HEK293 (cell line): ENCODE measurements at regions not wholly inside any gene's neighbourhood (a gene's known extent, or its start where the extent isn't known, plus 50 kb on each side); places are given as distances from the start of the nearest gene placed in this dataset.

ENCODE experiments used
- CTCF ChIA-PET: fragments of 350-600 bp; formaldehyde crosslinking; extraction: SDS; loops from one replicate; lab custom pipeline; 2021; ENCODE audit warnings: antibody characterized with exemption; lab: Yijun Ruan, JAX
- POLR2A ChIA-PET: fragments of 300-600 bp; formaldehyde crosslinking; extraction: SDS; loops from one replicate; lab custom pipeline; 2020; ENCODE audit warnings: antibody characterized with exemption, inconsistent platforms; lab: Yijun Ruan, JAX
- H3K27ac ChIP-seq: fragments of 200-500 bp; sonication (Bioruptor generic); 2 replicates; pipeline ENCODE4 v1.5.1; 2014; ENCODE audit warnings: low read depth, low read length, control low read depth, inconsistent platforms; ENCODE audit errors: extremely low read depth
- H3K36me3 ChIP-seq, 2 experiments: fragments of 200-500 bp in 1 of 2; sonication (Bioruptor generic) in 1 of 2; 1 replicate in 1 of 2; 2 replicates in 1 of 2; pipeline ENCODE4 v1.5.1; 2014 to 2017; ENCODE audit warnings: inconsistent platforms in 2 of 2, low read length in 2 of 2; ENCODE audit not compliant: control insufficient read depth in 2 of 2, insufficient read depth in 1 of 2
- H3K4me1 ChIP-seq: fragments of 200-500 bp; sonication (Bioruptor generic); 2 replicates; pipeline ENCODE4 v1.5.1; 2014; ENCODE audit warnings: mild to moderate bottlenecking, low read length, inconsistent platforms; ENCODE audit not compliant: control insufficient read depth, insufficient read depth
- H3K4me3 ChIP-seq: 2 replicates; pipeline ENCODE4 v1.5.1; 2011; ENCODE audit warnings: low read depth, mild to moderate bottlenecking, control low read depth, low read length, moderate library complexity
- H3K9me3 ChIP-seq: fragments of 200-500 bp; sonication (Bioruptor generic); 2 replicates; pipeline ENCODE4 v1.5.1; 2014; ENCODE audit warnings: low read depth, low read length, inconsistent platforms; ENCODE audit not compliant: control insufficient read depth, insufficient read depth
- BCL6B ChIP-seq: fragments of 450-650 bp; formaldehyde crosslinking; IDR thresholded peaks from 2 replicates; pipeline ENCODE4 v1.5.1; 2017; ENCODE audit warnings: missing biosample characterization, missing genetic modification characterization
- GLIS2 ChIP-seq: fragments of 450-650 bp; formaldehyde crosslinking; IDR thresholded peaks from 2 replicates; pipeline ENCODE4 v1.5.1; 2016; ENCODE audit warnings: missing biosample characterization, missing genetic modification characterization
- IKZF3 ChIP-seq: fragments of 450-650 bp; IDR thresholded peaks from 2 replicates; pipeline ENCODE4 v1.5.0; 2018; ENCODE audit warnings: missing biosample characterization, mild to moderate bottlenecking, missing genetic modification characterization, moderate library complexity
- KLF10 ChIP-seq: fragments of 450-650 bp; IDR thresholded peaks from 2 replicates; pipeline ENCODE4 v1.5.1; 2018; ENCODE audit warnings: missing biosample characterization, mild to moderate bottlenecking, missing genetic modification characterization
- KLF7 ChIP-seq: fragments of 450-650 bp; formaldehyde crosslinking; IDR thresholded peaks from 2 replicates; pipeline ENCODE4 v1.5.1; 2016; ENCODE audit warnings: missing biosample characterization, missing genetic modification characterization, borderline replicate concordance
- PRDM1 ChIP-seq: fragments of 450-650 bp; formaldehyde crosslinking; IDR thresholded peaks from 2 replicates; pipeline ENCODE4; 2016; ENCODE audit warnings: missing biosample characterization, missing genetic modification characterization
- SALL2 ChIP-seq: fragments of 450-650 bp; formaldehyde crosslinking; IDR thresholded peaks from 2 replicates; pipeline ENCODE4 v1.5.0; 2017; ENCODE audit warnings: missing biosample characterization, mild to moderate bottlenecking, missing genetic modification characterization, borderline replicate concordance
- SCRT2 ChIP-seq: fragments of 450-650 bp; formaldehyde crosslinking; IDR thresholded peaks from 2 replicates; pipeline ENCODE4 v1.5.1; 2016; ENCODE audit warnings: missing biosample characterization, missing genetic modification characterization
- SETDB1 ChIP-seq: IDR thresholded peaks from one replicate; pipeline ENCODE4 v1.6.1; 2017; ENCODE audit warnings: mild to moderate bottlenecking, low read length, moderate library complexity, mixed read lengths; ENCODE audit not compliant: insufficient read length
- ZBTB48 ChIP-seq: fragments of 450-650 bp; formaldehyde crosslinking; IDR thresholded peaks from 2 replicates; pipeline ENCODE4 v1.5.1; 2016; ENCODE audit warnings: missing biosample characterization, missing genetic modification characterization
- ZBTB6 ChIP-seq: fragments of 450-650 bp; formaldehyde crosslinking; IDR thresholded peaks from 2 replicates; pipeline ENCODE4 v1.5.1; 2017; ENCODE audit warnings: missing biosample characterization, missing genetic modification characterization
- ZFP3 ChIP-seq: fragments of 450-650 bp; formaldehyde crosslinking; IDR thresholded peaks from 2 replicates; pipeline ENCODE4 v1.5.1; 2016; ENCODE audit warnings: low read depth, missing biosample characterization, missing genetic modification characterization
- ZNF133 ChIP-seq: fragments of 450-650 bp; formaldehyde crosslinking; IDR thresholded peaks from 2 replicates; pipeline ENCODE4 v1.5.1; 2016; ENCODE audit warnings: missing biosample characterization, missing genetic modification characterization
- ZNF169 ChIP-seq: fragments of 450-650 bp; formaldehyde crosslinking; IDR thresholded peaks from 2 replicates; pipeline ENCODE4 v1.5.1; 2016; ENCODE audit warnings: missing biosample characterization, missing genetic modification characterization
- ZNF211 ChIP-seq: fragments of 450-650 bp; formaldehyde crosslinking; IDR thresholded peaks from 2 replicates; pipeline ENCODE4 v1.5.1; 2016; ENCODE audit warnings: low read depth, missing biosample characterization, missing genetic modification characterization
- ZNF221 ChIP-seq: fragments of 450-650 bp; formaldehyde crosslinking; IDR thresholded peaks from 2 replicates; pipeline ENCODE4 v1.5.1; 2017; ENCODE audit warnings: missing biosample characterization, missing genetic modification characterization, borderline replicate concordance
- ZNF23 ChIP-seq: fragments of 450-650 bp; formaldehyde crosslinking; IDR thresholded peaks from 2 replicates; pipeline ENCODE4 v1.5.1; 2016; ENCODE audit warnings: missing biosample characterization, missing genetic modification characterization, borderline replicate concordance
- ZNF302 ChIP-seq: fragments of 450-650 bp; formaldehyde crosslinking; IDR thresholded peaks from 2 replicates; pipeline ENCODE4 v1.5.1; 2016; ENCODE audit warnings: missing biosample characterization, missing genetic modification characterization, low read depth
- ZNF366 ChIP-seq: fragments of 450-650 bp; formaldehyde crosslinking; conservative IDR thresholded peaks from 2 replicates; pipeline ENCODE4 v1.5.1; 2016; ENCODE audit warnings: missing biosample characterization, missing genetic modification characterization
- ZNF391 ChIP-seq: fragments of 450-650 bp; formaldehyde crosslinking; IDR thresholded peaks from 2 replicates; pipeline ENCODE4 v1.5.1; 2016; ENCODE audit warnings: low read depth, missing biosample characterization, missing genetic modification characterization, borderline replicate concordance
- ZNF416 ChIP-seq: fragments of 450-650 bp; formaldehyde crosslinking; IDR thresholded peaks from 2 replicates; pipeline ENCODE4 v1.5.1; 2016; ENCODE audit warnings: missing biosample characterization, missing genetic modification characterization
- ZNF433 ChIP-seq: fragments of 450-650 bp; formaldehyde crosslinking; IDR thresholded peaks from 2 replicates; pipeline ENCODE4 v1.5.1; 2016; ENCODE audit warnings: missing biosample characterization, missing genetic modification characterization, low read depth
- ZNF549 ChIP-seq: fragments of 450-650 bp; IDR thresholded peaks from 2 replicates; pipeline ENCODE4 v1.5.1; 2018; ENCODE audit warnings: missing biosample characterization, missing genetic modification characterization, mild to moderate bottlenecking, inconsistent platforms, moderate library complexity
- ZNF560 ChIP-seq: fragments of 450-650 bp; formaldehyde crosslinking; IDR thresholded peaks from 2 replicates; pipeline ENCODE4 v1.5.1; 2017; ENCODE audit warnings: missing biosample characterization, missing genetic modification characterization, borderline replicate concordance
- ZNF571 ChIP-seq: fragments of 450-650 bp; formaldehyde crosslinking; IDR thresholded peaks from 2 replicates; pipeline ENCODE4 v1.5.0; 2017; ENCODE audit warnings: missing biosample characterization, missing genetic modification characterization
- ZNF621 ChIP-seq: fragments of 450-650 bp; formaldehyde crosslinking; IDR thresholded peaks from 2 replicates; pipeline ENCODE4 v1.5.1; 2017; ENCODE audit warnings: missing biosample characterization, missing genetic modification characterization
- ZNF677 ChIP-seq: fragments of 450-650 bp; IDR thresholded peaks from 2 replicates; pipeline ENCODE4 v1.5.0; 2018; ENCODE audit warnings: missing biosample characterization, mild to moderate bottlenecking, missing genetic modification characterization, moderate library complexity
- ZNF701 ChIP-seq: fragments of 450-650 bp; formaldehyde crosslinking; IDR thresholded peaks from 2 replicates; pipeline ENCODE4 v1.5.1; 2016; ENCODE audit warnings: missing biosample characterization, missing genetic modification characterization
- ZNF76 ChIP-seq: fragments of 450-650 bp; formaldehyde crosslinking; IDR thresholded peaks from 2 replicates; pipeline ENCODE4; 2016; ENCODE audit warnings: low read depth, missing biosample characterization, missing genetic modification characterization, borderline replicate concordance
- ZSCAN5A ChIP-seq: fragments of 450-650 bp; formaldehyde crosslinking; IDR thresholded peaks from 2 replicates; pipeline ENCODE4 v1.5.1; 2016; ENCODE audit warnings: missing biosample characterization, missing genetic modification characterization
- TF ChIP-seq, protein P1 (sequence below): fragments of 450-650 bp; formaldehyde crosslinking; IDR thresholded peaks from 2 replicates; pipeline ENCODE4 v1.5.1; 2016; ENCODE audit warnings: missing biosample characterization, missing genetic modification characterization
- TF ChIP-seq, protein P2 (sequence below): fragments of 450-650 bp; IDR thresholded peaks from 2 replicates; pipeline ENCODE4 v1.5.1; 2018; ENCODE audit warnings: missing biosample characterization, mild to moderate bottlenecking, missing genetic modification characterization

- H3K36me3 ChIP-seq, result no peaks in the 10 kb centered on the region
- H3K4me1 ChIP-seq, result no peaks in the 10 kb centered on the region
- TF ChIP-seq ZNF23 (tag by site-specific recombination) (no peak), SCRT2 (tag by site-specific recombination) (no peak), ZNF621 (tag by site-specific recombination) (no peak), ZBTB48 (tag by site-specific recombination) (no peak), ZNF366 (tag by site-specific recombination) (no peak), ZNF133 (tag by site-specific recombination) (no peak), ZNF571 (no peak), ZNF391 (tag by site-specific recombination) (no peak), ZNF76 (tag by site-specific recombination) (no peak), ZNF221 (tag by site-specific recombination) (no peak), ZNF433 (no peak), ZSCAN5A (tag by site-specific recombination) (no peak), ZNF302 (tag by site-specific recombination) (no peak), ZNF549 (tag by site-specific recombination) (no peak), ZNF169 (tag by site-specific recombination) (no peak), KLF10 (tag by site-specific recombination) (no peak), IKZF3 (tag by site-specific recombination) (no peak), ZNF560 (tag by site-specific recombination) (no peak), ZBTB6 (tag by site-specific recombination) (no peak)
- TF ChIP-seq, protein P1, sequence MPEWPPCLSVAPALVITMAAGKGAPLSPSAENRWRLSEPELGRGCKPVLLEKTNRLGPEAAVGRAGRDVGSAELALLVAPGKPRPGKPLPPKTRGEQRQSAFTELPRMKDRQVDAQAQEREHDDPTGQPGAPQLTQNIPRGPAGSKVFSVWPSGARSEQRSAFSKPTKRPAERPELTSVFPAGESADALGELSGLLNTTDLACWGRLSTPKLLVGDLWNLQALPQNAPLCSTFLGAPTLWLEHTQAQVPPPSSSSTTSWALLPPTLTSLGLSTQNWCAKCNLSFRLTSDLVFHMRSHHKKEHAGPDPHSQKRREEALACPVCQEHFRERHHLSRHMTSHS (tag by site-specific recombination), result no peak
- CTCF ChIA-PET, result interaction anchor here (0.6 to 0.8 kb wide), 2 partner anchors 45 to 586 kb away, joined by 3 to 4 read pairs; no protein-coding TSS in a partner anchor
- no peaks in the 10 kb centered on the region for H3K9me3 ChIP-seq
- POLR2A ChIA-PET, result no interaction called here
- H3K4me3 ChIP-seq, result no peak overlapping the region
- no peak overlapping the region for H3K27ac ChIP-seq
These were observed 88.3 kb upstream of the DAAM1 start for GRCh38 chr14:59100205-59100604.

DNA sequence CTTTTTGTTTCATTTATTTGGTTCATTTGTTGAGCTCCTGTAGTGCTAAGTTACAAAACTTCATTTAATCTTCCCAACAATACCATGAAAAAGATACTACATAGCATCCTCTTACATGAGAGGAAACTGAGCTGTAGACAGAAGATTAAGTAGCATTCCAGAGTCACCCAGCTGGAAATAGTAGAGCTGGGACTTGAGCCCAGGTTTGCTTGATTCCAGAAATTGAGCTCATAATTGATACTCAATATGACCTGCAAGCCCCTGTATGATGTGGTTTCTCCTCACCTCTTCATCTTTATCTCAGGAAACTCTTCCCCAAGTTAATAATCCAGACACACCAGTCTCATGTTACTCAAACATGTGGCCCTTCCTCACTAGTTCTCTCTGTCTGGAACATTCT is 87.0 kb upstream of the DAAM1 start:
- H3K4me1 ChIP-seq, result no peaks in the 10 kb centered on the region
- H3K36me3 ChIP-seq, result no peaks in the 10 kb centered on the region
- no peaks in the 10 kb centered on the region for H3K9me3 ChIP-seq
- TF ChIP-seq PRDM1 (tag by site-specific recombination), result no peak
- no peak for TF ChIP-seq ZNF302 (tag by site-specific recombination)
- no peak for TF ChIP-seq ZNF549 (tag by site-specific recombination)
- no peak for TF ChIP-seq SALL2 (tag by site-specific recombination)
- no peak for TF ChIP-seq ZNF701 (tag by site-specific recombination)
- TF ChIP-seq ZNF211 (tag by site-specific recombination), result no peak
- TF ChIP-seq, protein P2, sequence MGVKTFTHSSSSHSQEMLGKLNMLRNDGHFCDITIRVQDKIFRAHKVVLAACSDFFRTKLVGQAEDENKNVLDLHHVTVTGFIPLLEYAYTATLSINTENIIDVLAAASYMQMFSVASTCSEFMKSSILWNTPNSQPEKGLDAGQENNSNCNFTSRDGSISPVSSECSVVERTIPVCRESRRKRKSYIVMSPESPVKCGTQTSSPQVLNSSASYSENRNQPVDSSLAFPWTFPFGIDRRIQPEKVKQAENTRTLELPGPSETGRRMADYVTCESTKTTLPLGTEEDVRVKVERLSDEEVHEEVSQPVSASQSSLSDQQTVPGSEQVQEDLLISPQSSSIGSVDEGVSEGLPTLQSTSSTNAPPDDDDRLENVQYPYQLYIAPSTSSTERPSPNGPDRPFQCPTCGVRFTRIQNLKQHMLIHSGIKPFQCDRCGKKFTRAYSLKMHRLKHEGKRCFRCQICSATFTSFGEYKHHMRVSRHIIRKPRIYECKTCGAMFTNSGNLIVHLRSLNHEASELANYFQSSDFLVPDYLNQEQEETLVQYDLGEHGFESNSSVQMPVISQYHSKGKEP (tag by site-specific recombination), result no peak
- TF ChIP-seq ZNF677 (tag by site-specific recombination), result no peak
- TF ChIP-seq SETDB1, result no peak
- no peak for TF ChIP-seq KLF7 (tag by site-specific recombination)
- TF ChIP-seq GLIS2, result no peak
- TF ChIP-seq ZNF416 (tag by site-specific recombination), result no peak
- no peak for TF ChIP-seq BCL6B (tag by site-specific recombination)
- TF ChIP-seq ZFP3, result no peak
- no peak overlapping the region for H3K27ac ChIP-seq
- CTCF ChIA-PET, result interaction anchor here (0.5 kb wide), 1 partner anchor 325 kb away, joined by 6 read pairs; no protein-coding TSS in a partner anchor
- H3K4me3 ChIP-seq, result no peak overlapping the region
- POLR2A ChIA-PET, result no interaction called here
